Naive thymus-derived CD4-positive, alpha-beta T cell (primary cell): ENCODE measurements at regions not wholly inside any gene's neighbourhood (a gene's known extent, or its start where the extent isn't known, plus 50 kb on each side); places are given as distances from the start of the nearest gene placed in this dataset.
A peak's percentile ranks its signal among the peaks of the same experiment; 100 is the strongest.

Experiments used
- ATAC-seq: fragments of 150-1000 bp; cut with Tn5 transposase; 2 replicates; pipeline ENCODE4 v1.10.0; 2021; ENCODE audit warnings: mild to moderate bottlenecking, moderate library complexity
- CTCF ChIA-PET: fragments of 350-600 bp; sonication (Branson Sonifier 250); formaldehyde crosslinking; loops from one replicate; lab custom pipeline; 2021; ENCODE audit warnings: antibody characterized with exemption; lab: Charles Lee
- POLR2A ChIA-PET: fragments of 350-600 bp; sonication (Branson Sonifier 250); formaldehyde crosslinking; loops from one replicate; lab custom pipeline; 2021; ENCODE audit warnings: antibody characterized with exemption, inconsistent platforms; lab: Charles Lee
- DNase-seq, 9 donors: peaks; one replicate each; pipeline versions ENCODE4 v3.0.0 to v3.0.0-alpha.2; 2020 to 2022; ENCODE audit warnings: mixed read lengths in 1 of 9
- H3K27ac ChIP-seq: one replicate; pipeline ENCODE4 v1.7.0; 2013; ENCODE audit warnings: mild to moderate bottlenecking, low read depth, low read length, moderate library complexity
- H3K27me3 ChIP-seq, 2 donors: one replicate each; pipeline ENCODE4 v1.7.0; 2013; ENCODE audit warnings: low read length in 2 of 2, mild to moderate bottlenecking in 2 of 2, moderate library complexity in 2 of 2; ENCODE audit not compliant: control insufficient read depth in 2 of 2, insufficient read depth in 2 of 2
- H3K36me3 ChIP-seq, 3 experiments: 1 replicate in 2 of 3; 2 replicates in 1 of 3; pipeline ENCODE4 v1.7.0; 2013; ENCODE audit warnings: low read length in 3 of 3, mild to moderate bottlenecking in 3 of 3, moderate library complexity in 1 of 3; ENCODE audit not compliant: insufficient read depth in 3 of 3, control insufficient read depth in 2 of 3
- H3K4me1 ChIP-seq, 2 donors: one replicate each; pipeline ENCODE4 v1.7.0; 2013; ENCODE audit warnings: low read length in 2 of 2, mild to moderate bottlenecking in 2 of 2, moderate library complexity in 1 of 2; ENCODE audit not compliant: control insufficient read depth in 2 of 2, insufficient read depth in 2 of 2
- H3K4me3 ChIP-seq: 2 replicates; pipeline ENCODE4 v1.7.0; 2013; ENCODE audit warnings: mild to moderate bottlenecking, low read length
- H3K9me3 ChIP-seq, 3 experiments: 1 replicate in 2 of 3; 2 replicates in 1 of 3; pipeline ENCODE4 v1.7.0; 2013; ENCODE audit warnings: low read length in 3 of 3; ENCODE audit not compliant: control insufficient read depth in 2 of 3
- H3K27ac Mint-ChIP-seq, 9 donors: one replicate each; pipeline ENCODE4 v1.8.0; 2020 to 2022; ENCODE audit warnings: mixed read lengths in 9 of 9, mild to moderate bottlenecking in 8 of 9, moderate library complexity in 5 of 9, inconsistent platforms in 2 of 9
- H3K27me3 Mint-ChIP-seq, 5 donors: one replicate each; pipeline ENCODE4 v1.8.0; 2021 to 2022; ENCODE audit warnings: mixed read lengths in 5 of 5, mild to moderate bottlenecking in 1 of 5
- H3K36me3 Mint-ChIP-seq, 5 donors: one replicate each; pipeline ENCODE4 v1.8.0; 2020 to 2022; ENCODE audit warnings: mixed read lengths in 5 of 5, mild to moderate bottlenecking in 3 of 5, inconsistent platforms in 1 of 5
- H3K4me1 Mint-ChIP-seq, 7 donors: one replicate each; pipeline ENCODE4 v1.8.0; 2020 to 2022; ENCODE audit warnings: mixed read lengths in 7 of 7, mild to moderate bottlenecking in 3 of 7, inconsistent platforms in 1 of 7
- H3K4me3 Mint-ChIP-seq, 10 donors: one replicate each; pipeline ENCODE4 v1.8.0; 2020 to 2022; ENCODE audit warnings: mild to moderate bottlenecking in 10 of 10, mixed read lengths in 10 of 10, moderate library complexity in 6 of 10, inconsistent platforms in 2 of 10
- H3K9me3 Mint-ChIP-seq, 11 donors: one replicate each; pipeline ENCODE4 v1.8.0; 2020 to 2022; ENCODE audit warnings: mixed read lengths in 11 of 11, mild to moderate bottlenecking in 4 of 11, inconsistent platforms in 1 of 11, moderate library complexity in 1 of 11
- intact Hi-C, 2 donors: fragments of 100-400 bp; cut with micrococcal nuclease; formaldehyde crosslinking; loops; one replicate each; pipeline ENCODE4 v1.15.1; 2023

GRCh38 chr6:160863782-160864181 is 127.8 kb upstream of the MAP3K4 start:
- H3K27me3 Mint-ChIP-seq = peaks cover 0 to 5% (median 0%) of the 10 kb centered on the region in 5 donors
- ChIA-PET POLR2A (no interaction called here), CTCF (no interaction called here)
- H3K4me3 ChIP-seq = no peak overlapping the region
- no peak overlapping the region for H3K27ac ChIP-seq
- ATAC-seq (peak; percentile 27), DNase-seq (no peak)
- peaks cover 0 to 2% (median 0%) of the 10 kb centered on the region in 11 donors for H3K9me3 Mint-ChIP-seq
- no peaks in the 10 kb centered on the region for H3K36me3 ChIP-seq
- intact Hi-C loops = no loop called here
- H3K4me1 ChIP-seq = no peaks in the 10 kb centered on the region
- no peaks in the 10 kb centered on the region for H3K27me3 ChIP-seq
- H3K36me3 Mint-ChIP-seq = no peaks in the 10 kb centered on the region
- no peak overlapping the region for H3K4me3 Mint-ChIP-seq
- no peaks in the 10 kb centered on the region for H3K4me1 Mint-ChIP-seq
- H3K27ac Mint-ChIP-seq = no peak overlapping the region
- H3K9me3 ChIP-seq = no peaks in the 10 kb centered on the region

- ATAC-seq (no peak), DNase-seq (no peak)
- H3K4me1 ChIP-seq = no peaks in the 10 kb centered on the region
- ChIA-PET CTCF (no interaction called here), POLR2A (no interaction called here)
- H3K27ac ChIP-seq = no peak overlapping the region
- no peak overlapping the region for H3K4me3 Mint-ChIP-seq
- no peaks in the 10 kb centered on the region for H3K4me1 Mint-ChIP-seq
- no peak overlapping the region for H3K27ac Mint-ChIP-seq
- no peak overlapping the region for H3K4me3 ChIP-seq
- peaks cover 0 to 3% (median 0%) of the 10 kb centered on the region in 11 donors for H3K9me3 Mint-ChIP-seq
- no peaks in the 10 kb centered on the region for H3K27me3 ChIP-seq
- intact Hi-C loops = no loop called here
- no peaks in the 10 kb centered on the region for H3K9me3 ChIP-seq
- no peaks in the 10 kb centered on the region for H3K36me3 Mint-ChIP-seq
- peaks cover 0 to 27% (median 8%) of the 10 kb centered on the region in 5 donors for H3K27me3 Mint-ChIP-seq
- H3K36me3 ChIP-seq = no peaks in the 10 kb centered on the region
These were observed 120.2 kb upstream of the MAP3K4 start for GRCh38 chr6:160871320-160871719.

- no peaks in the 10 kb centered on the region for H3K36me3 ChIP-seq
- intact Hi-C loops = no loop called here
- CTCF ChIA-PET = no interaction called here
- Mint-ChIP-seq H3K9me3 (peaks cover 0 to 3% (median 0%) of the 10 kb centered on the region in 11 donors), H3K4me3 (no peak overlapping the region), H3K4me1 (no peaks in the 10 kb centered on the region), H3K27ac (no peak overlapping the region), H3K36me3 (no peaks in the 10 kb centered on the region), H3K27me3 (peaks cover 3 to 21% (median 12%) of the 10 kb centered on the region in 5 donors)
- no peak overlapping the region for H3K27ac ChIP-seq
- ATAC-seq (no peak), DNase-seq (no peak)
- H3K9me3 ChIP-seq = no peaks in the 10 kb centered on the region
- POLR2A ChIA-PET = no interaction called here
- no peaks in the 10 kb centered on the region for H3K4me1 ChIP-seq
- H3K27me3 ChIP-seq = no peaks in the 10 kb centered on the region
- H3K4me3 ChIP-seq = no peak overlapping the region
These were observed 110.3 kb upstream of the MAP3K4 start for GRCh38 chr6:160881148-160881808.

DNA sequence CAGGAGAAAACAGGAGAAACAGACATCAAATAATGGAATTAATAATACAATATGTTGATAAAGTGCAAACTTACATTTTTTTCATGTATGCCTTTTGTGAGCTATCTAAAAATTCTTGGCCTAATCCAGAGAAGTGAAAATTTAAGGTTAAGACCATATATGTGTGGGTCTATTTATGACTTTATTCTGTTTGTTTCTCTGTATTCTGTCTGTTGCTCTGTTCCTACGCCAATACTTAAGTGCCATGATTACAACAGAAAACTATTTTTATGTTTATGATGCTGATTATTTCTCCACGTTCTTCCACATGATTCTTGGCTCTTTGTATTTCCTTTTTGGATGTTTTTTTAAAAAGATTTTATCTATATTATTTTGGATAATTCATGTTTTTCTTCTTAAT is 109.6 kb upstream of the MAP3K4 start:
- no peaks in the 10 kb centered on the region for H3K4me1 Mint-ChIP-seq
- POLR2A ChIA-PET = no interaction called here
- Histone ChIP-seq H3K27ac (no peak overlapping the region), H3K4me1 (no peaks in the 10 kb centered on the region), H3K36me3 (no peaks in the 10 kb centered on the region), H3K27me3 (no peaks in the 10 kb centered on the region), H3K4me3 (no peak overlapping the region), H3K9me3 (no peaks in the 10 kb centered on the region)
- intact Hi-C loops = no loop called here
- no peak for ATAC-seq
- no peak overlapping the region for H3K27ac Mint-ChIP-seq
- DNase-seq = no peak
- no peaks in the 10 kb centered on the region for H3K36me3 Mint-ChIP-seq
- no peak overlapping the region for H3K4me3 Mint-ChIP-seq
- peaks cover 0 to 3% (median 0%) of the 10 kb centered on the region in 11 donors for H3K9me3 Mint-ChIP-seq
- H3K27me3 Mint-ChIP-seq = peaks cover 5 to 15% (median 12%) of the 10 kb centered on the region in 5 donors
- CTCF ChIA-PET = no interaction called here

DNA sequence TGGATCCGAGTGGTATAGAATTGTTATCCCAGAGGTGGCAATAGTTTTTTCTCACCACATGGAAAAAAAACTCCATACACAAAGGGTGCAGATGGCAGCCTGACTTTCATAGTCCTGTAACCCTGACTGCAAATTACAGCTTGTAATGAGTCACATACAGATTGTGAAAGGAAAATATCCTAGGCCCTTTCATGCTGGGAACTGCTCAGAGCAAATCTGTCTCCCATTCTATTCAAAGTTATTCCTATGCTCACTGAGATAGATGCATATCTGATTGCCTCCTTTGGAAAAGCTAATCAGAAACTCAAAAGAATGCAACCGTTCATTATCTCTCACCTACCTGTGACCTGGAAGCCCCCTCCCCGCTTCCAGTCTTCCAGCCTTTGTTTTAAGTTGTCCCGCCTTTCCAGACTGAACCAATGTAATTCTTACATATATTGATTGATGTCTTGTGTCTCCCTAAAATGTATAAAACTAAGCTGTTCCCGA is 108.7 kb upstream of the MAP3K4 start:
- ChIA-PET POLR2A (no interaction called here), CTCF (no interaction called here)
- no peak overlapping the region for H3K27ac ChIP-seq
- no peak for ATAC-seq
- Mint-ChIP-seq H3K36me3 (no peaks in the 10 kb centered on the region), H3K27ac (no peak overlapping the region), H3K27me3 (peaks cover 5 to 14% (median 9%) of the 10 kb centered on the region in 5 donors), H3K9me3 (peaks cover 0 to 4% (median 0%) of the 10 kb centered on the region in 11 donors), H3K4me1 (no peaks in the 10 kb centered on the region), H3K4me3 (no peak overlapping the region)
- no peak for DNase-seq
- no peaks in the 10 kb centered on the region for H3K4me1 ChIP-seq
- H3K27me3 ChIP-seq = no peaks in the 10 kb centered on the region
- no peaks in the 10 kb centered on the region for H3K36me3 ChIP-seq
- H3K9me3 ChIP-seq = no peaks in the 10 kb centered on the region
- intact Hi-C loops = no loop called here
- H3K4me3 ChIP-seq = no peak overlapping the region

GRCh38 chr6:160883560-160883959 is 108.0 kb upstream of the MAP3K4 start:
- DNase-seq (no peak), ATAC-seq (no peak)
- Mint-ChIP-seq H3K4me1 (no peaks in the 10 kb centered on the region), H3K27ac (no peak overlapping the region), H3K9me3 (peaks cover 0 to 4% (median 0%) of the 10 kb centered on the region in 11 donors), H3K36me3 (no peaks in the 10 kb centered on the region), H3K4me3 (no peak overlapping the region), H3K27me3 (peaks cover 5 to 14% (median 6%) of the 10 kb centered on the region in 5 donors)
- Histone ChIP-seq H3K4me3 (no peak overlapping the region), H3K36me3 (no peaks in the 10 kb centered on the region), H3K9me3 (no peaks in the 10 kb centered on the region), H3K27ac (no peak overlapping the region), H3K27me3 (no peaks in the 10 kb centered on the region), H3K4me1 (no peaks in the 10 kb centered on the region)
- ChIA-PET POLR2A (no interaction called here), CTCF (no interaction called here)
- intact Hi-C loops = no loop called here

- Histone ChIP-seq H3K4me3 (no peak overlapping the region), H3K27me3 (no peaks in the 10 kb centered on the region), H3K36me3 (no peaks in the 10 kb centered on the region), H3K4me1 (no peaks in the 10 kb centered on the region), H3K9me3 (no peaks in the 10 kb centered on the region), H3K27ac (no peak overlapping the region)
- ATAC-seq (no peak), DNase-seq (no peak)
- ChIA-PET CTCF (no interaction called here), POLR2A (no interaction called here)
- Mint-ChIP-seq H3K27ac (no peak overlapping the region), H3K9me3 (peaks cover 0 to 4% (median 0%) of the 10 kb centered on the region in 11 donors), H3K4me3 (no peak overlapping the region), H3K27me3 (peaks cover 4 to 14% (median 6%) of the 10 kb centered on the region in 5 donors), H3K4me1 (no peaks in the 10 kb centered on the region), H3K36me3 (no peaks in the 10 kb centered on the region)
- intact Hi-C loops = no loop called here
These were observed 107.6 kb upstream of the MAP3K4 start for GRCh38 chr6:160883999-160884398.
